ENCODE measurements at regions not wholly inside any gene's neighbourhood (a gene's known extent, or its start where the extent isn't known, plus 50 kb on each side); places are given as distances from the start of the nearest gene placed in this dataset.

DNA sequence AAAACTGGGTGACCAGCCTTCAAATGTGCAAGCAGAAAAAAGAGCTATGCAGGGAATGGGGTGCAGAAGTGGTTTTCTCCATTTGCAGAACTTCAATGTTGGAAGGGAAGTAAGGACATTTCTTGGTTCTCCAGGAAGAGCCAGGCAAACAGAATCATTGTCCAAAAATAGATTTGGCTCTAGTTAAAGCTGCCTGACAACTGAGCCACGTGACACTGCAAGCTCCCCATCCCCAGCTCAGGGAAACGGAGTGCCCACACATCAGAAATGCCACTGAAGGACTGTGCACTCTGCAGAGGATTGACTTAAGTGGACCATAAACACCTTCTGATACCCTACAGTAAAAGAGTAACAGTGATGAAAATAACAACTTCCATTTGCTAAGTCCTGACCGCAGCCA, 195.6 kb upstream of the NSMCE3 start:
- TF ChIP-seq TOX (CRISPR knock-in tag; IDR thresholded peaks at IDR 0.05; ENCODE audit: borderline replicate concordance) (no peak), ZC3H10 (CRISPR knock-in tag; IDR thresholded peaks at IDR 0.05) (no peak), CSDC2 (CRISPR knock-in tag; IDR thresholded peaks at IDR 0.05) (no peak), BACH2 (CRISPR knock-in tag; IDR thresholded peaks at IDR 0.05; ENCODE audit: borderline replicate concordance) (no peak), RARB (CRISPR knock-in tag; IDR thresholded peaks at IDR 0.05) (no peak), ZNF70 (CRISPR knock-in tag; IDR thresholded peaks at IDR 0.05) (no peak), OSR1 (CRISPR knock-in tag; IDR thresholded peaks at IDR 0.05) (no peak), ARNTL (CRISPR knock-in tag; IDR thresholded peaks at IDR 0.05; ENCODE audit: borderline replicate concordance, low read depth) (no peak), ZFP3 (CRISPR knock-in tag; IDR thresholded peaks at IDR 0.05) (no peak), ISL1 (CRISPR knock-in tag; IDR thresholded peaks at IDR 0.05) (no peak), PPARA (CRISPR knock-in tag; IDR thresholded peaks at IDR 0.05; ENCODE audit: borderline replicate concordance) (no peak), SNAI2 (CRISPR knock-in tag; IDR thresholded peaks at IDR 0.05) (no peak)
- TF ChIP-seq, protein P1, sequence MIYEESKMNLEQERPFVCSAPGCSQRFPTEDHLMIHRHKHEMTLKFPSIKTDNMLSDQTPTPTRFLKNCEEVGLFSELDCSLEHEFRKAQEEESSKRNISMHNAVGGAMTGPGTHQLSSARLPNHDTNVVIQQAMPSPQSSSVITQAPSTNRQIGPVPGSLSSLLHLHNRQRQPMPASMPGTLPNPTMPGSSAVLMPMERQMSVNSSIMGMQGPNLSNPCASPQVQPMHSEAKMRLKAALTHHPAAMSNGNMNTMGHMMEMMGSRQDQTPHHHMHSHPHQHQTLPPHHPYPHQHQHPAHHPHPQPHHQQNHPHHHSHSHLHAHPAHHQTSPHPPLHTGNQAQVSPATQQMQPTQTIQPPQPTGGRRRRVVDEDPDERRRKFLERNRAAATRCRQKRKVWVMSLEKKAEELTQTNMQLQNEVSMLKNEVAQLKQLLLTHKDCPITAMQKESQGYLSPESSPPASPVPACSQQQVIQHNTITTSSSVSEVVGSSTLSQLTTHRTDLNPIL (CRISPR knock-in tag; IDR thresholded peaks at IDR 0.05; ENCODE audit: low read depth): no peak
- TF ChIP-seq, protein P2, sequence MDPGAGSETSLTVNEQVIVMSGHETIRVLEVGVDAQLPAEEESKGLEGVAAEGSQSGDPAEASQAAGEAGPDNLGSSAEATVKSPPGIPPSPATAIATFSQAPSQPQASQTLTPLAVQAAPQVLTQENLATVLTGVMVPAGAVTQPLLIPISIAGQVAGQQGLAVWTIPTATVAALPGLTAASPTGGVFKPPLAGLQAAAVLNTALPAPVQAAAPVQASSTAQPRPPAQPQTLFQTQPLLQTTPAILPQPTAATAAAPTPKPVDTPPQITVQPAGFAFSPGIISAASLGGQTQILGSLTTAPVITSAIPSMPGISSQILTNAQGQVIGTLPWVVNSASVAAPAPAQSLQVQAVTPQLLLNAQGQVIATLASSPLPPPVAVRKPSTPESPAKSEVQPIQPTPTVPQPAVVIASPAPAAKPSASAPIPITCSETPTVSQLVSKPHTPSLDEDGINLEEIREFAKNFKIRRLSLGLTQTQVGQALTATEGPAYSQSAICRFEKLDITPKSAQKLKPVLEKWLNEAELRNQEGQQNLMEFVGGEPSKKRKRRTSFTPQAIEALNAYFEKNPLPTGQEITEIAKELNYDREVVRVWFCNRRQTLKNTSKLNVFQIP (CRISPR knock-in tag; IDR thresholded peaks at IDR 0.05; ENCODE audit: borderline replicate concordance, low read depth): no peak
- no peak for ATAC-seq

DNA sequence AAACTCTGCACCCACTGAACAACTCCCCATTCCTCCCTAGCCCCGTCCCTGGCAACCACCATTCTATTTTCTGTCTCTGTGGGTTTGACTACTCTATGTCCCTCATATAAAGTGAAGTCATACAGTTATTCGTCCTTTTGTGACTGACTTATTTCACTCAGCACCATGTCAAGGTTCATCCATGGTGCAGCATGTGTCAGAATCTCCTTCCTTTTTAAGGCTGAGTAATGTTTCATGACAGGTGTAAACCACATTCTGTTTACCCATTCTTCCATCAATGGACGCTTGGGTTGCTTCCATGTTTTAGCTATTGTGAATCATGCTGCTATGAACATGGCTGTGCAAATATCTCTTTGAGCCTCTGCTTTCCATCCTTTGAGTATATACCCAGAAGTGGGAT, 192.3 kb upstream of the NSMCE3 start:
- no peak for TF ChIP-seq PPARA (CRISPR knock-in tag; IDR thresholded peaks at IDR 0.05; ENCODE audit: borderline replicate concordance)
- TF ChIP-seq TCF4 (CRISPR knock-in tag; IDR thresholded peaks at IDR 0.05; ENCODE audit: borderline replicate concordance): no peak
- no peak for ATAC-seq

DNA sequence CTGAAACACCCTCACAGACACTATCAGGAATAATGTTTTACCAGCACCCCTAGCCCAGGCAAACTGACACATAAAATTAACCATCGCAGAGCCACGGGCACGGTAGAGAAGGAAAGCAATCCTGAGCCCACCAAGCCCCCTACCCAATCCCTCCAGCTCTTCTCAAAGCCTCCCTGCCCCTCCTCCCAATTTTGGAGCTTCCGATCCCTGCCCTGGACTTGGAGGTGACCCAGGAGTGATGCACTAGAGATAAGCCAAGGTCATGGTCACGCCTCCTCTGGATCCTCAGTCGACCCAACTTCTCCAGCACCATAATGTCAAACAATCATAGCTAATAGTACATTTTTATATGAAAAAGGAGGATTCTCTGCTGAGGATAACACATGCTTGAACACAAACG, 188.7 kb upstream of the NSMCE3 start:
- ATAC-seq: no peak
- TF ChIP-seq, protein P1 (CRISPR knock-in tag; IDR thresholded peaks at IDR 0.05; ENCODE audit: low read depth): no peak
- no peak for TF ChIP-seq ZNF8 (CRISPR knock-in tag; IDR thresholded peaks at IDR 0.05)
- no peak for TF ChIP-seq ISL1 (CRISPR knock-in tag; IDR thresholded peaks at IDR 0.05)
- TF ChIP-seq, protein P3, sequence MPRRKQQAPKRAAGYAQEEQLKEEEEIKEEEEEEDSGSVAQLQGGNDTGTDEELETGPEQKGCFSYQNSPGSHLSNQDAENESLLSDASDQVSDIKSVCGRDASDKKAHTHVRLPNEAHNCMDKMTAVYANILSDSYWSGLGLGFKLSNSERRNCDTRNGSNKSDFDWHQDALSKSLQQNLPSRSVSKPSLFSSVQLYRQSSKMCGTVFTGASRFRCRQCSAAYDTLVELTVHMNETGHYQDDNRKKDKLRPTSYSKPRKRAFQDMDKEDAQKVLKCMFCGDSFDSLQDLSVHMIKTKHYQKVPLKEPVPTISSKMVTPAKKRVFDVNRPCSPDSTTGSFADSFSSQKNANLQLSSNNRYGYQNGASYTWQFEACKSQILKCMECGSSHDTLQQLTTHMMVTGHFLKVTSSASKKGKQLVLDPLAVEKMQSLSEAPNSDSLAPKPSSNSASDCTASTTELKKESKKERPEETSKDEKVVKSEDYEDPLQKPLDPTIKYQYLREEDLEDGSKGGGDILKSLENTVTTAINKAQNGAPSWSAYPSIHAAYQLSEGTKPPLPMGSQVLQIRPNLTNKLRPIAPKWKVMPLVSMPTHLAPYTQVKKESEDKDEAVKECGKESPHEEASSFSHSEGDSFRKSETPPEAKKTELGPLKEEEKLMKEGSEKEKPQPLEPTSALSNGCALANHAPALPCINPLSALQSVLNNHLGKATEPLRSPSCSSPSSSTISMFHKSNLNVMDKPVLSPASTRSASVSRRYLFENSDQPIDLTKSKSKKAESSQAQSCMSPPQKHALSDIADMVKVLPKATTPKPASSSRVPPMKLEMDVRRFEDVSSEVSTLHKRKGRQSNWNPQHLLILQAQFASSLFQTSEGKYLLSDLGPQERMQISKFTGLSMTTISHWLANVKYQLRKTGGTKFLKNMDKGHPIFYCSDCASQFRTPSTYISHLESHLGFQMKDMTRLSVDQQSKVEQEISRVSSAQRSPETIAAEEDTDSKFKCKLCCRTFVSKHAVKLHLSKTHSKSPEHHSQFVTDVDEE (CRISPR knock-in tag; IDR thresholded peaks at IDR 0.05): no peak
- TF ChIP-seq TOX (CRISPR knock-in tag; IDR thresholded peaks at IDR 0.05; ENCODE audit: borderline replicate concordance): no peak
- no peak for TF ChIP-seq ZNF70 (CRISPR knock-in tag; IDR thresholded peaks at IDR 0.05)
- TF ChIP-seq, protein P4, sequence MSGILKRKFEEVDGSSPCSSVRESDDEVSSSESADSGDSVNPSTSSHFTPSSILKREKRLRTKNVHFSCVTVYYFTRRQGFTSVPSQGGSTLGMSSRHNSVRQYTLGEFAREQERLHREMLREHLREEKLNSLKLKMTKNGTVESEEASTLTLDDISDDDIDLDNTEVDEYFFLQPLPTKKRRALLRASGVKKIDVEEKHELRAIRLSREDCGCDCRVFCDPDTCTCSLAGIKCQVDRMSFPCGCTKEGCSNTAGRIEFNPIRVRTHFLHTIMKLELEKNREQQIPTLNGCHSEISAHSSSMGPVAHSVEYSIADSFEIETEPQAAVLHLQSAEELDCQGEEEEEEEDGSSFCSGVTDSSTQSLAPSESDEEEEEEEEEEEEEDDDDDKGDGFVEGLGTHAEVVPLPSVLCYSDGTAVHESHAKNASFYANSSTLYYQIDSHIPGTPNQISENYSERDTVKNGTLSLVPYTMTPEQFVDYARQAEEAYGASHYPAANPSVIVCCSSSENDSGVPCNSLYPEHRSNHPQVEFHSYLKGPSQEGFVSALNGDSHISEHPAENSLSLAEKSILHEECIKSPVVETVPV (CRISPR knock-in tag; IDR thresholded peaks at IDR 0.05): no peak
- TF ChIP-seq ZFP30 (CRISPR knock-in tag; IDR thresholded peaks at IDR 0.05): no peak

DNA sequence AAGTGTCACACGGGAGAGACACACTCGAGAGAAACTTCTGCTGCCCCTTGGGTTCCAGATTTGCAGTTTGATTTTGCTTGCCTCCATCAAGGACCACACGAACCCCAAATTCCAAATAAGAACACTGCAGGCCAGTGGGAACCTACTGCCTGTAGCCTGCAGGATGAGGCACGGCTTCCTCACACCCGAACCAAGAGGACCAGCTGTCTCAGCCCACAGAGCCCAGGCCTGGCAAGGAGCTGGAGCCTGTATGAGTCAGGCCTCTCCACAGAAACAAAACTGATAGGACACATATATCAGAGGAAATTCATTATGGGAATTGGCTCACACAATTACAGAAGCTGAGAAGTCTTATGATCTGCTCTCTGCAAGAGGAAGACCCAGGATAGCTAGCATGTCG, 188.1 kb upstream of the NSMCE3 start:
- TF ChIP-seq, protein P4 (CRISPR knock-in tag; IDR thresholded peaks at IDR 0.05): no peak
- no peak for TF ChIP-seq ZC3H10 (CRISPR knock-in tag; IDR thresholded peaks at IDR 0.05)
- no peak for TF ChIP-seq BACH2 (CRISPR knock-in tag; IDR thresholded peaks at IDR 0.05; ENCODE audit: borderline replicate concordance)
- TF ChIP-seq ZFP30 (CRISPR knock-in tag; IDR thresholded peaks at IDR 0.05): no peak
- TF ChIP-seq, protein P2 (CRISPR knock-in tag; IDR thresholded peaks at IDR 0.05; ENCODE audit: borderline replicate concordance, low read depth): no peak
- no peak for TF ChIP-seq ZNF565 (CRISPR knock-in tag; conservative IDR thresholded peaks at IDR 0.05; ENCODE audit: low read depth)
- TF ChIP-seq CSDC2 (CRISPR knock-in tag; IDR thresholded peaks at IDR 0.05): no peak
- no peak for TF ChIP-seq TCF4 (CRISPR knock-in tag; IDR thresholded peaks at IDR 0.05; ENCODE audit: borderline replicate concordance)
- TF ChIP-seq ESRRG (CRISPR knock-in tag; IDR thresholded peaks at IDR 0.05): no peak
- no peak for TF ChIP-seq PPARA (CRISPR knock-in tag; IDR thresholded peaks at IDR 0.05; ENCODE audit: borderline replicate concordance)
- TF ChIP-seq, protein P1 (CRISPR knock-in tag; IDR thresholded peaks at IDR 0.05; ENCODE audit: low read depth): no peak
- TF ChIP-seq GLIS3 (CRISPR knock-in tag; IDR thresholded peaks at IDR 0.05): no peak
- no peak for ATAC-seq

Measured in SK-N-SH treated with all-trans-retinoic acid at 6 μM for 48 hours (cell line).